Activated CD4-positive, alpha-beta T cell treated with anti-CD3 and anti-CD28 coated beads, Interleukin-2, amount 50 U/mL, for 16 hours (primary cell): ENCODE measurements at regions not wholly inside any gene's neighbourhood (a gene's known extent, or its start where the extent isn't known, plus 50 kb on each side); places are given as distances from the start of the nearest gene placed in this dataset.

Source experiments
- DNase-seq: peaks from one replicate; pipeline ENCODE4 v3.0.0-alpha.2; 2020

- no peak for DNase-seq
These were observed 266.3 kb upstream of the ECI2 start for GRCh38 chr6:4401408-4402368.

- no peak for DNase-seq
These were observed 264.3 kb upstream of the ECI2 start for GRCh38 chr6:4399656-4400055.

GRCh38 chr6:4398791-4399190 is 263.4 kb upstream of the ECI2 start:
- no peak for DNase-seq

- DNase-seq = no peak
These were observed 261.9 kb upstream of the ECI2 start for GRCh38 chr6:4397307-4397706.

- no peak for DNase-seq
These were observed 260.7 kb upstream of the ECI2 start for GRCh38 chr6:4396044-4396443.

GRCh38 chr6:4395386-4395785 is 260.0 kb upstream of the ECI2 start:
- no peak for DNase-seq

- no peak for DNase-seq
These were observed 259.4 kb upstream of the ECI2 start for GRCh38 chr6:4394786-4395185.

- DNase-seq = no peak
These were observed 253.3 kb upstream of the ECI2 start for GRCh38 chr6:4388675-4389074.

- DNase-seq = no peak
These were observed 249.3 kb upstream of the ECI2 start for GRCh38 chr6:4384656-4385055.

GRCh38 chr6:4383910-4384638 is 248.7 kb upstream of the ECI2 start:
- no peak for DNase-seq

- no peak for DNase-seq
These were observed 247.0 kb upstream of the ECI2 start for GRCh38 chr6:4382362-4382853.

GRCh38 chr6:4381381-4381780 is 246.0 kb upstream of the ECI2 start:
- no peak for DNase-seq

GRCh38 chr6:4380881-4381281 is 245.5 kb upstream of the ECI2 start:
- DNase-seq = no peak

- no peak for DNase-seq
These were observed 244.6 kb upstream of the ECI2 start for GRCh38 chr6:4379958-4380357.

- DNase-seq = no peak
These were observed 243.1 kb upstream of the ECI2 start for GRCh38 chr6:4378319-4378996.

- DNase-seq = no peak
These were observed 242.2 kb upstream of the ECI2 start for GRCh38 chr6:4377603-4378002.

- DNase-seq = no peak
These were observed 238.8 kb upstream of the ECI2 start for GRCh38 chr6:4374216-4374615.

- DNase-seq = no peak
These were observed 237.5 kb upstream of the ECI2 start for GRCh38 chr6:4372866-4373265.

- no peak for DNase-seq
These were observed 236.0 kb upstream of the ECI2 start for GRCh38 chr6:4371207-4371921.

- no peak for DNase-seq
These were observed 234.7 kb upstream of the ECI2 start for GRCh38 chr6:4370066-4370465.

GRCh38 chr6:4369616-4370015 is 234.2 kb upstream of the ECI2 start:
- DNase-seq = no peak

GRCh38 chr6:4368649-4369048 is 233.3 kb upstream of the ECI2 start:
- no peak for DNase-seq

GRCh38 chr6:4367643-4368042 is 232.3 kb upstream of the ECI2 start:
- DNase-seq = no peak
